Activated CD4-positive, CD25-positive, alpha-beta regulatory T cell treated with anti-CD3 and anti-CD28 coated beads, Interleukin-2, amount 50 U/mL, for 72 hours (primary cell): ENCODE measurements at regions not wholly inside any gene's neighbourhood (a gene's known extent, or its start where the extent isn't known, plus 50 kb on each side); places are given as distances from the start of the nearest gene placed in this dataset.

Experiments used
- DNase-seq: peaks from one replicate; pipeline ENCODE4 v3.0.0; 2021

GRCh38 chr13:30151388-30151787 is 156.0 kb downstream of the KATNAL1 start:
- no peak for DNase-seq

- DNase-seq, result no peak
Measured at GRCh38 chr13:30149248-30149647, 158.1 kb downstream of the KATNAL1 start.

- DNase-seq, result no peak
Measured at GRCh38 chr13:30148786-30149185, 158.6 kb downstream of the KATNAL1 start.

- DNase-seq, result no peak
Measured at GRCh38 chr13:30148171-30148754, 159.1 kb downstream of the KATNAL1 start.

GRCh38 chr13:30147421-30147820 is 159.9 kb downstream of the KATNAL1 start:
- no peak for DNase-seq

- DNase-seq, result no peak
Measured at GRCh38 chr13:30147015-30147414, 160.3 kb downstream of the KATNAL1 start.

- DNase-seq, result no peak
Measured at GRCh38 chr13:30145709-30146367, 161.5 kb downstream of the KATNAL1 start.

- DNase-seq, result no peak
Measured at GRCh38 chr13:30143666-30144400, 163.5 kb downstream of the KATNAL1 start.

GRCh38 chr13:30142486-30143211 is 164.7 kb downstream of the KATNAL1 start:
- DNase-seq, result no peak

- DNase-seq, result no peak
Measured at GRCh38 chr13:30141775-30142485, 165.4 kb downstream of the KATNAL1 start.

- DNase-seq, result no peak
Measured at GRCh38 chr13:30140973-30141372, 166.4 kb downstream of the KATNAL1 start.

GRCh38 chr13:30138511-30138910 is 168.8 kb downstream of the KATNAL1 start:
- DNase-seq, result no peak

GRCh38 chr13:30135868-30136267 is 171.5 kb downstream of the KATNAL1 start:
- DNase-seq, result no peak

GRCh38 chr13:30135351-30135750 is 172.0 kb downstream of the KATNAL1 start:
- no peak for DNase-seq

- DNase-seq, result no peak
Measured at GRCh38 chr13:30134578-30134977, 172.8 kb downstream of the KATNAL1 start.

- no peak for DNase-seq
Measured at GRCh38 chr13:30133996-30134395, 173.4 kb downstream of the KATNAL1 start.

- DNase-seq, result no peak
Measured at GRCh38 chr13:30133554-30133912, 173.8 kb downstream of the KATNAL1 start.

GRCh38 chr13:30132623-30133553 is 174.5 kb downstream of the KATNAL1 start:
- DNase-seq, result peak; percentile 97

GRCh38 chr13:30129411-30129810 is 177.9 kb downstream of the KATNAL1 start:
- DNase-seq, result no peak

GRCh38 chr13:30128591-30128990 is 178.8 kb downstream of the KATNAL1 start:
- DNase-seq, result no peak

GRCh38 chr13:30128095-30128494 is 179.3 kb downstream of the KATNAL1 start:
- no peak for DNase-seq

GRCh38 chr13:30126903-30127428 is 180.4 kb downstream of the KATNAL1 start:
- no peak for DNase-seq
